ENCODE measurements at regions not wholly inside any gene's neighbourhood (a gene's known extent, or its start where the extent isn't known, plus 50 kb on each side); places are given as distances from the start of the nearest gene placed in this dataset.

GRCh38 chr17:417691-418420, 65.2 kb upstream of the RPH3AL start:
- H3K27ac Mint-ChIP-seq: no peak overlapping the region
- H3K36me3 Mint-ChIP-seq (ENCODE audit: low read depth): peaks cover 9% of the 10 kb centered on the region
- H3K4me1 Mint-ChIP-seq: peaks cover 5% of the 10 kb centered on the region
- H3K9me3 Mint-ChIP-seq: no peaks in the 10 kb centered on the region
- TF ChIP-seq CTCF (IDR thresholded peaks at IDR 0.05; ENCODE audit: unreplicated experiment in 3 of 3): no peak
- H3K27me3 Mint-ChIP-seq (ENCODE audit: low read depth): peaks cover 4% of the 10 kb centered on the region
- no peak overlapping the region for H3K4me3 Mint-ChIP-seq

DNA sequence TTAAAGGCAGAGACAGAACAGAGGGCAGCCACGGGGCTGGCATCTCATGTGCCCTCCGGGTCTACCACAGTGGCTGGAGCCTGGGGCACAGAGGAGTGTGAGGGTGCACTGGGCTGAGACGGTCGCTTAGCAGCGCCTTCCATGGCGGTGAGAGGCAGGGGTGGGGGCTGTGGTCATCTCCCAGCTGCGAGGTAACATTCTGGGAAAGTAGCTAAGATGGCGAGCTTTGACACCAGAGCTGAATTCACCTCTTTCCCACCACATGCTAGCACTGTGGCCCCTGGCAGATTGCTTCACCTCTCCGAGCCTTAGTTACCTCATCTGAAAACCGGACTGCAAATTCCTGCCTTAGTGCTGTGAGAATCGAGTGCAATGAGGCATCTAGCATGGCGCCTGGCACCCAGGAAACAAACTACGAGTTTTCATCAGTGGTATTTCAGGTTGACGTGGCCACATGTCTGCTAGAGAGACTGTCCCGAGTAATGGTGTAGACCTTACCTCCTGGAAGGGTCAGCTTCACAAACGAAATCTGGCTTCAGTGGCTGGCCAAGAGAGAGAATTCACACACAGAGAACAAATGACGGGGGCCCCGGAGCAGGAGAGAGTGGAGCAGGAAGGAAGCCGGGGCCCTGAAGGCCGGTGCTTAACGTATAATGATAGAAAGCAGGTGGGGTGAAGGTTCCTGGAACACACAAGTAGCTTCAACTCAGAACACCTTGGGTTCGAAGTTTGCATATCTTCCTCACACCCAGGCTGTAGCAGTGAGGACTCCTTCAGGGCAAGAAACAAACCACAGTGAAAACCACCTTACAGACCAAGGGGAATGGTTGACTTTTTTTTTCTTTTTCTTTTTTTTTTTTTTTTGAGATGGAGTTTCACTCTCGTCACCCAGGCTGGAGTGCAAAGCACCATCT, 63.9 kb upstream of the RPH3AL start:
- Mint-ChIP-seq H3K27me3 (ENCODE audit: low read depth) (peaks cover 4% of the 10 kb centered on the region), H3K27ac (no peak overlapping the region), H3K36me3 (ENCODE audit: low read depth) (peaks cover 9% of the 10 kb centered on the region), H3K9me3 (no peaks in the 10 kb centered on the region), H3K4me1 (peaks cover 15% of the 10 kb centered on the region), H3K4me3 (no peak overlapping the region)
- no peak for TF ChIP-seq CTCF (IDR thresholded peaks at IDR 0.05; ENCODE audit: unreplicated experiment in 3 of 3)

- peak overlapping the region; percentile 49 to 53 (median 50) for H3K4me3 Mint-ChIP-seq
- peaks cover 4% of the 10 kb centered on the region for H3K27me3 Mint-ChIP-seq (ENCODE audit: low read depth)
- H3K4me1 Mint-ChIP-seq: peaks cover 37% of the 10 kb centered on the region
Observed at GRCh38 chr17:413706-414380, 61.2 kb upstream of the RPH3AL start.

GRCh38 chr17:413016-413350, 60.4 kb upstream of the RPH3AL start:
- no peaks in the 10 kb centered on the region for H3K9me3 Mint-ChIP-seq
- H3K4me1 Mint-ChIP-seq: peaks cover 37% of the 10 kb centered on the region
- TF ChIP-seq CTCF (IDR thresholded peaks at IDR 0.05; ENCODE audit: unreplicated experiment in 3 of 3): no peak
- H3K4me3 Mint-ChIP-seq: peak overlapping the region in 1 of 3 experiments; percentile 29
- H3K36me3 Mint-ChIP-seq (ENCODE audit: low read depth): peaks cover 9% of the 10 kb centered on the region
- H3K27me3 Mint-ChIP-seq (ENCODE audit: low read depth): peaks cover 4% of the 10 kb centered on the region
- H3K27ac Mint-ChIP-seq: no peak overlapping the region

More at GRCh38 chr17:413706-414380, 61.2 kb upstream of the RPH3AL start:
- TF ChIP-seq CTCF (IDR thresholded peaks at IDR 0.05; ENCODE audit: unreplicated experiment in 3 of 3): no peak
- no peaks in the 10 kb centered on the region for H3K9me3 Mint-ChIP-seq
- no peak overlapping the region for H3K27ac Mint-ChIP-seq
- peaks cover 9% of the 10 kb centered on the region for H3K36me3 Mint-ChIP-seq (ENCODE audit: low read depth)

DNA sequence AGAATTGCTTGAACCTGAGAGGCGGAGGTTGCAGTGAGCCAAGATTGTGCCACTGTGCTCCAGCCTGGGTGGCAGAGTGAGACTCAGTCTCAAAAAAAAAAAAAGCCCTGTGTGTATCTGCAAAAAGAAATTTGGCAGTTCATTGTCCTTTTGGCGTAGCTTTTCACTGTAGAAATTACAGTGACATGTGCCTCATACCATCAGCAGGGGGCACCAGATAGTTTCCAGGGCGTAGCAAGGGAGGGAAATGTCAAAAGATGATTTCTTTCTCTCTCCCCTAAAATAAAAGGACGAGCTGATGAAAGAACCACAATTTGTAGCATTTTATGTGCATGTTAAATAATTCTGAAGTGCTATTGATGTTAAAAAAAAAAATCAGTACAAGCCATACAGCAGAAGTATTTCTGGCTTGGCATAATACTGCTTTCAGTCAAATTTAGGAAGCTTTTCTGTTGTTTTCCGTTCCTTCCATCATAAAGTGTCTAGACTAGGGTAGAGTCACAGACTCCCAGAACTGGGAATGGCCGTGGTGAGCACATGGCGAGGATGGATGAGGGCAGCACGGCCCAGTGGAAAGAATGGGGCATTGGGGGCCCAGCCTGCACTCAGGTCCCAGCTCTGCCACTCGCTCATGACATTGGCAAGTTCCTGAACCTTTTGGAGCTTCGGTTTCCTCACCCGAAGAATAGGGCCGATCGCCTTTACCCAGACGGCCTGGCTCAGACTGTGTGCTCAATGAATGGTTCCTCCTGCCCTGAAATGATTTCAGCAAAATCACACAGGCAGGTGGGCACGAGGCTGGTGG, 59.8 kb upstream of the RPH3AL start:
- Mint-ChIP-seq H3K27ac (peak overlapping the region; percentile 80 to 98 (median 86)), H3K9me3 (no peaks in the 10 kb centered on the region), H3K4me1 (peaks cover 37% of the 10 kb centered on the region), H3K4me3 (peak overlapping the region; percentile 88 to 95 (median 95)), H3K27me3 (ENCODE audit: low read depth) (peaks cover 4% of the 10 kb centered on the region), H3K36me3 (ENCODE audit: low read depth) (peaks cover 9% of the 10 kb centered on the region)
- TF ChIP-seq CTCF (IDR thresholded peaks at IDR 0.05; ENCODE audit: unreplicated experiment in 3 of 3): peak; percentile 69 to 81 (median 79)

Measured in nephron (organoid).